HEK293 (cell line): ENCODE measurements at regions not wholly inside any gene's neighbourhood (a gene's known extent, or its start where the extent isn't known, plus 50 kb on each side); places are given as distances from the start of the nearest gene placed in this dataset.

Experiments used
- CTCF ChIP-seq: fragments of 450-650 bp; formaldehyde crosslinking; IDR thresholded peaks from 2 replicates; pipeline ENCODE4 v1.5.1; 2016; ENCODE audit warnings: missing biosample characterization, missing genetic modification characterization
- GLI4 ChIP-seq: fragments of 450-650 bp; formaldehyde crosslinking; IDR thresholded peaks from 2 replicates; pipeline ENCODE4 v1.5.1; 2016; ENCODE audit warnings: missing biosample characterization, missing genetic modification characterization
- MEIS1 ChIP-seq: sonication (generic); formaldehyde crosslinking; IDR thresholded peaks from 2 replicates; pipeline ENCODE4 v1.8.1; 2022; ENCODE audit warnings: missing genetic modification reagents, mild to moderate bottlenecking, borderline replicate concordance
- PRDM10 ChIP-seq: fragments of 450-650 bp; formaldehyde crosslinking; IDR thresholded peaks from 2 replicates; pipeline ENCODE4 v1.5.1; 2016; ENCODE audit warnings: missing biosample characterization, missing genetic modification characterization
- YY1 ChIP-seq: fragments of 450-650 bp; formaldehyde crosslinking; IDR thresholded peaks from 2 replicates; pipeline ENCODE4 v1.5.1; 2018; ENCODE audit warnings: missing biosample characterization, missing genetic modification characterization
- YY2 ChIP-seq: fragments of 450-650 bp; formaldehyde crosslinking; IDR thresholded peaks from 2 replicates; pipeline ENCODE4 v1.5.1; 2016; ENCODE audit warnings: missing biosample characterization, missing genetic modification characterization
- ZNF155 ChIP-seq: fragments of 450-650 bp; formaldehyde crosslinking; IDR thresholded peaks from 2 replicates; pipeline ENCODE4 v1.5.1; 2016; ENCODE audit warnings: missing biosample characterization, missing genetic modification characterization
- ZNF354C ChIP-seq: fragments of 450-650 bp; formaldehyde crosslinking; IDR thresholded peaks from 2 replicates; pipeline ENCODE4 v1.5.1; 2016; ENCODE audit warnings: missing biosample characterization, missing genetic modification characterization, low read depth, borderline replicate concordance
- ZNF560 ChIP-seq: fragments of 450-650 bp; formaldehyde crosslinking; IDR thresholded peaks from 2 replicates; pipeline ENCODE4 v1.5.1; 2017; ENCODE audit warnings: missing biosample characterization, missing genetic modification characterization, borderline replicate concordance
- ZNF776 ChIP-seq: fragments of 450-650 bp; formaldehyde crosslinking; IDR thresholded peaks from 2 replicates; pipeline ENCODE4 v1.5.0; 2017; ENCODE audit warnings: missing biosample characterization, missing genetic modification characterization, borderline replicate concordance
- TF ChIP-seq, protein P1 (sequence below): fragments of 450-650 bp; formaldehyde crosslinking; IDR thresholded peaks from 2 replicates; pipeline ENCODE4 v1.5.1; 2016; ENCODE audit warnings: missing biosample characterization, missing genetic modification characterization

DNA sequence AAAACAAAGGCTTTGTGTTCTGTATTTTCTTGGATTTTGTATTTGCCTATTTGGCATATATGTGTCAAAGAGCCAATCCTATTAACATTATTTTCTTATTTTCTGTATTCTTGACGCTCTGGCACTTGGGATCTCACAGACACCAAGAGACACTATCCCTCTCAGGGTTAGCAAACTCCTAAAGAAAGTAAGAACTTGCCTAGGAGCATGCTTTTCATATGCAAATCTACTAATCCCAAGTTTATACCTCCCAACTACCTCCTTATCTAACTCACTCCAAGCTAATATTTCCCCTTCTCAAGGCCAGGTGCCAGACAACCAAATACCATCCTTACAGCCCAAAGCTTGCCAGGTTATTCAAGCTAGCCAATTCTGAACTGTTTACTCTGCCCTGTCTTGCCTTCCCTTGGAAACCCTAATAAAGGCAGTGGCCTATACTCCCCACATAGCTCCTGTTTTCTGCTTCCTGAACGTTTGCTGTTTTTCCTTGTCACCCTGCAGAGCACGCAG lies 455.4 kb upstream of the ANO3 start:
- TF ChIP-seq CTCF (tag by site-specific recombination) (no peak), ZNF776 (tag by site-specific recombination) (no peak), ZNF354C (no peak), GLI4 (tag by site-specific recombination) (no peak), YY1 (tag by site-specific recombination) (no peak), MEIS1 (CRISPR knock-in tag) (no peak), ZNF560 (tag by site-specific recombination) (no peak), PRDM10 (tag by site-specific recombination) (no peak), YY2 (tag by site-specific recombination) (no peak), ZNF155 (tag by site-specific recombination) (no peak)
- TF ChIP-seq, protein P1, sequence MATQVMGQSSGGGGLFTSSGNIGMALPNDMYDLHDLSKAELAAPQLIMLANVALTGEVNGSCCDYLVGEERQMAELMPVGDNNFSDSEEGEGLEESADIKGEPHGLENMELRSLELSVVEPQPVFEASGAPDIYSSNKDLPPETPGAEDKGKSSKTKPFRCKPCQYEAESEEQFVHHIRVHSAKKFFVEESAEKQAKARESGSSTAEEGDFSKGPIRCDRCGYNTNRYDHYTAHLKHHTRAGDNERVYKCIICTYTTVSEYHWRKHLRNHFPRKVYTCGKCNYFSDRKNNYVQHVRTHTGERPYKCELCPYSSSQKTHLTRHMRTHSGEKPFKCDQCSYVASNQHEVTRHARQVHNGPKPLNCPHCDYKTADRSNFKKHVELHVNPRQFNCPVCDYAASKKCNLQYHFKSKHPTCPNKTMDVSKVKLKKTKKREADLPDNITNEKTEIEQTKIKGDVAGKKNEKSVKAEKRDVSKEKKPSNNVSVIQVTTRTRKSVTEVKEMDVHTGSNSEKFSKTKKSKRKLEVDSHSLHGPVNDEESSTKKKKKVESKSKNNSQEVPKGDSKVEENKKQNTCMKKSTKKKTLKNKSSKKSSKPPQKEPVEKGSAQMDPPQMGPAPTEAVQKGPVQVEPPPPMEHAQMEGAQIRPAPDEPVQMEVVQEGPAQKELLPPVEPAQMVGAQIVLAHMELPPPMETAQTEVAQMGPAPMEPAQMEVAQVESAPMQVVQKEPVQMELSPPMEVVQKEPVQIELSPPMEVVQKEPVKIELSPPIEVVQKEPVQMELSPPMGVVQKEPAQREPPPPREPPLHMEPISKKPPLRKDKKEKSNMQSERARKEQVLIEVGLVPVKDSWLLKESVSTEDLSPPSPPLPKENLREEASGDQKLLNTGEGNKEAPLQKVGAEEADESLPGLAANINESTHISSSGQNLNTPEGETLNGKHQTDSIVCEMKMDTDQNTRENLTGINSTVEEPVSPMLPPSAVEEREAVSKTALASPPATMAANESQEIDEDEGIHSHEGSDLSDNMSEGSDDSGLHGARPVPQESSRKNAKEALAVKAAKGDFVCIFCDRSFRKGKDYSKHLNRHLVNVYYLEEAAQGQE (tag by site-specific recombination): no peak
